ENCODE measurements at regions not wholly inside any gene's neighbourhood (a gene's known extent, or its start where the extent isn't known, plus 50 kb on each side); places are given as distances from the start of the nearest gene placed in this dataset.

- FAIRE-seq: peak; percentile 77
- no peak overlapping the region for H3K9ac ChIP-seq (ENCODE audit: control insufficient read depth, extremely low read depth, insufficient read depth, low read length)
- no peaks in the 10 kb centered on the region for H3K4me1 ChIP-seq (ENCODE audit: control insufficient read depth, extremely low read depth, insufficient read depth, low read length)
- no peaks in the 10 kb centered on the region for H3K9me3 ChIP-seq (ENCODE audit: control insufficient read depth, low read depth, low read length)
- TF ChIP-seq EZH2 (IDR thresholded peaks at IDR 0.05; ENCODE audit: low read length) (no peak), CTCF (optimal IDR thresholded peaks at IDR 0.05 in 1 of 3, IDR thresholded peaks at IDR 0.05 in 1 of 3, conservative IDR thresholded peaks at IDR 0.05 in 1 of 3; ENCODE audit: extremely low read depth in 1 of 3, insufficient read depth in 2 of 3, low read length in 3 of 3) (peak; percentile 34 to 58 (median 51))
- H2AFZ ChIP-seq (ENCODE audit: control insufficient read depth, low read length): no peak overlapping the region
- DNase-seq (ENCODE audit: low read depth, low spot score): no peak
- no peak overlapping the region for H3K4me3 ChIP-seq (ENCODE audit: control insufficient read depth in 2 of 3, extremely low read depth in 1 of 3, insufficient read depth in 2 of 3, low read depth in 1 of 3, low read length in 3 of 3)
- H3K79me2 ChIP-seq (ENCODE audit: control insufficient read depth, insufficient read depth, low read length): no peaks in the 10 kb centered on the region
- dilution Hi-C loops (cut with MboI; ENCODE audit: extremely low pct_ligation_motif_present, low sequenced_read_pairs): no loop called here
- H3K27ac ChIP-seq (ENCODE audit: control insufficient read depth, insufficient read depth, low read length): no peak overlapping the region
- H3K4me2 ChIP-seq (ENCODE audit: control insufficient read depth, extremely low read depth, insufficient read depth, low read depth, low read length): no peak overlapping the region
- no peaks in the 10 kb centered on the region for H4K20me1 ChIP-seq (ENCODE audit: control insufficient read depth, extremely low read depth, insufficient read depth, low read length)
- H3K9me1 ChIP-seq (ENCODE audit: control insufficient read depth, extremely low read depth, insufficient read depth, low read length): no peaks in the 10 kb centered on the region
- no peaks in the 10 kb centered on the region for H3K36me3 ChIP-seq (ENCODE audit: control insufficient read depth in 2 of 2, extremely low read depth in 1 of 2, insufficient read depth in 2 of 2, low read length in 2 of 2)
- no peaks in the 10 kb centered on the region for H3K27me3 ChIP-seq (ENCODE audit: control insufficient read depth, extremely low read depth, insufficient read depth, low read length)
These were observed 369.7 kb downstream of the RAD51AP2 start for GRCh38 chr2:17148407-17149145.

- dilution Hi-C loops (cut with MboI; ENCODE audit: extremely low pct_ligation_motif_present, low sequenced_read_pairs): no loop called here
- Histone ChIP-seq H3K79me2 (ENCODE audit: control insufficient read depth, insufficient read depth, low read length) (no peaks in the 10 kb centered on the region), H3K27me3 (ENCODE audit: control insufficient read depth, extremely low read depth, insufficient read depth, low read length) (no peaks in the 10 kb centered on the region), H3K27ac (ENCODE audit: control insufficient read depth, insufficient read depth, low read length) (no peak overlapping the region), H3K4me3 (ENCODE audit: control insufficient read depth in 2 of 3, extremely low read depth in 1 of 3, insufficient read depth in 2 of 3, low read depth in 1 of 3, low read length in 3 of 3) (no peak overlapping the region), H3K9me3 (ENCODE audit: control insufficient read depth, low read depth, low read length) (no peaks in the 10 kb centered on the region), H3K4me1 (ENCODE audit: control insufficient read depth, extremely low read depth, insufficient read depth, low read length) (no peaks in the 10 kb centered on the region), H2AFZ (ENCODE audit: control insufficient read depth, low read length) (no peak overlapping the region), H3K4me2 (ENCODE audit: control insufficient read depth, extremely low read depth, insufficient read depth, low read depth, low read length) (no peak overlapping the region), H3K36me3 (ENCODE audit: control insufficient read depth in 2 of 2, extremely low read depth in 1 of 2, insufficient read depth in 2 of 2, low read length in 2 of 2) (no peaks in the 10 kb centered on the region), H3K9ac (ENCODE audit: control insufficient read depth, extremely low read depth, insufficient read depth, low read length) (no peak overlapping the region), H3K9me1 (ENCODE audit: control insufficient read depth, extremely low read depth, insufficient read depth, low read length) (no peaks in the 10 kb centered on the region), H4K20me1 (ENCODE audit: control insufficient read depth, extremely low read depth, insufficient read depth, low read length) (no peaks in the 10 kb centered on the region)
- no peak for DNase-seq (ENCODE audit: low read depth, low spot score)
- TF ChIP-seq EZH2 (IDR thresholded peaks at IDR 0.05; ENCODE audit: low read length) (no peak), CTCF (optimal IDR thresholded peaks at IDR 0.05 in 1 of 3, IDR thresholded peaks at IDR 0.05 in 1 of 3, conservative IDR thresholded peaks at IDR 0.05 in 1 of 3; ENCODE audit: extremely low read depth in 1 of 3, insufficient read depth in 2 of 3, low read length in 3 of 3) (no peak)
- FAIRE-seq: no peak
These were observed 371.9 kb downstream of the RAD51AP2 start for GRCh38 chr2:17146358-17146757.
